Embryonic facial prominence (tissue), 1 donor: ENCODE measurements at regions not wholly inside any gene's neighbourhood (a gene's known extent, or its start where the extent isn't known, plus 50 kb on each side); places are given as distances from the start of the nearest gene placed in this dataset.
"Not testable (repeated sequence)": the region's sequence is repeated elsewhere in the genome, so short reads cannot be mapped to it uniquely, and the experiment has no call there.

ENCODE experiments used
- DNase-seq: peaks from one replicate; pipeline ENCODE4 v3.0.0-alpha.2; 2016; ENCODE audit errors: extremely low spot score

- DNase-seq: no peak
These were observed 70.6 kb upstream of the RAB6C start for GRCh38 chr2:129908721-129909373.

- no peak for DNase-seq
These were observed 69.6 kb upstream of the RAB6C start for GRCh38 chr2:129909651-129910418.

GRCh38 chr2:129910446-129911362 lies 68.8 kb upstream of the RAB6C start:
- DNase-seq: no peak

- no peak for DNase-seq
These were observed 68.0 kb upstream of the RAB6C start for GRCh38 chr2:129911363-129912065.

GRCh38 chr2:129912066-129912820 lies 67.2 kb upstream of the RAB6C start:
- DNase-seq: no peak

GRCh38 chr2:129912871-129913694 lies 66.4 kb upstream of the RAB6C start:
- no peak for DNase-seq

- DNase-seq: no peak
These were observed 65.6 kb upstream of the RAB6C start for GRCh38 chr2:129913695-129914495.

- DNase-seq: no peak
These were observed 64.7 kb upstream of the RAB6C start for GRCh38 chr2:129914538-129915302.

GRCh38 chr2:129915303-129915840 lies 64.1 kb upstream of the RAB6C start:
- no peak for DNase-seq

GRCh38 chr2:129918604-129919003 lies 60.9 kb upstream of the RAB6C start:
- no peak for DNase-seq

GRCh38 chr2:129922571-129923264 lies 56.7 kb upstream of the RAB6C start:
- no peak for DNase-seq

- DNase-seq: peak; percentile 43
These were observed 56.0 kb upstream of the RAB6C start for GRCh38 chr2:129923265-129924091.

- not testable (repeated sequence) for DNase-seq
These were observed 55.4 kb upstream of the RAB6C start for GRCh38 chr2:129924115-129924514.

GRCh38 chr2:129925381-129925780 lies 54.1 kb upstream of the RAB6C start:
- no peak for DNase-seq

GRCh38 chr2:129927696-129928095 lies 51.8 kb upstream of the RAB6C start:
- DNase-seq: no peak
